Mucosa of gallbladder (tissue), 1 donor: ENCODE measurements at regions not wholly inside any gene's neighbourhood (a gene's known extent, or its start where the extent isn't known, plus 50 kb on each side); places are given as distances from the start of the nearest gene placed in this dataset.

ENCODE experiments used
- DNase-seq: peaks from one replicate; pipeline ENCODE4 v3.0.0-alpha.2; 2020; ENCODE audit warnings: low spot score
- donor health status: DM: no; HTN: no; CAD: no.

GRCh38 chr4:14841801-14842768 is 160.2 kb upstream of the CPEB2 start:
- no peak for DNase-seq

GRCh38 chr4:14842964-14843630 is 159.2 kb upstream of the CPEB2 start:
- no peak for DNase-seq

- DNase-seq, result no peak
Observed at GRCh38 chr4:14844061-14844460, 158.2 kb upstream of the CPEB2 start.

GRCh38 chr4:14848229-14848628 is 154.1 kb upstream of the CPEB2 start:
- DNase-seq, result no peak

- DNase-seq, result no peak
Observed at GRCh38 chr4:14850455-14851097, 151.7 kb upstream of the CPEB2 start.

GRCh38 chr4:14853176-14853943 is 148.9 kb upstream of the CPEB2 start:
- no peak for DNase-seq

- DNase-seq, result no peak
Observed at GRCh38 chr4:14855719-14856061, 146.6 kb upstream of the CPEB2 start.

GRCh38 chr4:14856062-14856933 is 146.0 kb upstream of the CPEB2 start:
- DNase-seq, result peak; percentile 83

GRCh38 chr4:14856934-14857235 is 145.4 kb upstream of the CPEB2 start:
- DNase-seq, result no peak

- no peak for DNase-seq
Observed at GRCh38 chr4:14857475-14857874, 144.8 kb upstream of the CPEB2 start.

- DNase-seq, result no peak
Observed at GRCh38 chr4:14857981-14858380, 144.3 kb upstream of the CPEB2 start.

GRCh38 chr4:14862891-14863290 is 139.4 kb upstream of the CPEB2 start:
- DNase-seq, result no peak

GRCh38 chr4:14863418-14864364 is 138.6 kb upstream of the CPEB2 start:
- no peak for DNase-seq

GRCh38 chr4:14864365-14865030 is 137.8 kb upstream of the CPEB2 start:
- no peak for DNase-seq

- DNase-seq, result no peak
Observed at GRCh38 chr4:14865031-14865366, 137.3 kb upstream of the CPEB2 start.

- no peak for DNase-seq
Observed at GRCh38 chr4:14865804-14866203, 136.5 kb upstream of the CPEB2 start.

- DNase-seq, result no peak
Observed at GRCh38 chr4:14867847-14868246, 134.4 kb upstream of the CPEB2 start.

- no peak for DNase-seq
Observed at GRCh38 chr4:14868426-14869395, 133.6 kb upstream of the CPEB2 start.
